HUES6 (cell line): ENCODE measurements at regions not wholly inside any gene's neighbourhood (a gene's known extent, or its start where the extent isn't known, plus 50 kb on each side); places are given as distances from the start of the nearest gene placed in this dataset.
"Not testable (repeated sequence)": the region's sequence is repeated elsewhere in the genome, so short reads cannot be mapped to it uniquely, and the experiment has no call there.

Experiments used
- H3K27ac ChIP-seq: 2 replicates; pipeline ENCODE4 v1.7.0; 2013; ENCODE audit warnings: low read depth, mild to moderate bottlenecking, low read length, inconsistent platforms
- H3K27me3 ChIP-seq: 2 replicates; pipeline ENCODE4 v1.6.1; 2013; ENCODE audit warnings: low read length; ENCODE audit not compliant: control insufficient read depth, insufficient read depth
- H3K36me3 ChIP-seq: 2 replicates; pipeline ENCODE4 v1.6.1; 2013; ENCODE audit warnings: low read length; ENCODE audit not compliant: control insufficient read depth, insufficient read depth
- H3K4me1 ChIP-seq: 2 replicates; pipeline ENCODE4 v1.6.1; 2013; ENCODE audit warnings: low read length; ENCODE audit not compliant: control insufficient read depth, insufficient read depth
- H3K4me3 ChIP-seq: 2 replicates; pipeline ENCODE4 v1.5.1; 2013; ENCODE audit warnings: low read depth, low read length
- H3K9ac ChIP-seq: one replicate; pipeline ENCODE4 v1.6.1; 2013; ENCODE audit warnings: mild to moderate bottlenecking, low read length
- H3K9me3 ChIP-seq: 2 replicates; pipeline ENCODE4 v1.6.1; 2013; ENCODE audit warnings: low read depth, low read length; ENCODE audit not compliant: control insufficient read depth, insufficient read depth

GRCh38 chr22:26769663-26770062 lies 112.3 kb downstream of the MIAT start:
- Histone ChIP-seq H3K27me3 (peaks cover 8% of the 10 kb centered on the region; the same call in 1 of the 2 replicates), H3K36me3 (no peaks in the 10 kb centered on the region), H3K4me1 (no peaks in the 10 kb centered on the region), H3K4me3 (no peak overlapping the region), H3K27ac (no peak overlapping the region), H3K9ac (no peak overlapping the region), H3K9me3 (peaks cover 10% of the 10 kb centered on the region)

GRCh38 chr22:26770624-26771023 lies 113.2 kb downstream of the MIAT start:
- no peak overlapping the region for H3K9ac ChIP-seq

GRCh38 chr22:26773054-26773453 lies 115.7 kb downstream of the MIAT start:
- H3K36me3 ChIP-seq, H3K4me3 ChIP-seq, H3K27ac ChIP-seq: not testable (repeated sequence)

More at GRCh38 chr22:26770624-26771023, 113.2 kb downstream of the MIAT start:
- H3K27me3 ChIP-seq = peaks cover 10% of the 10 kb centered on the region; the same call in 1 of the 2 replicates
- H3K36me3 ChIP-seq = no peaks in the 10 kb centered on the region
- H3K27ac ChIP-seq = no peak overlapping the region
- no peak overlapping the region for H3K4me3 ChIP-seq
- H3K4me1 ChIP-seq = no peaks in the 10 kb centered on the region
- H3K9me3 ChIP-seq = peaks cover 10% of the 10 kb centered on the region

GRCh38 chr22:26775394-26775793 lies 118.0 kb downstream of the MIAT start:
- Histone ChIP-seq H3K9me3 (peaks cover 11% of the 10 kb centered on the region), H3K27ac (no peak overlapping the region), H3K27me3 (peaks cover 45% of the 10 kb centered on the region), H3K4me3 (no peak overlapping the region), H3K4me1 (peaks cover 23% of the 10 kb centered on the region), H3K36me3 (peaks cover 8% of the 10 kb centered on the region; the same call in 1 of the 2 replicates), H3K9ac (no peak overlapping the region)

More at GRCh38 chr22:26773054-26773453, 115.7 kb downstream of the MIAT start:
- not testable (repeated sequence) for H3K9ac ChIP-seq, H3K9me3 ChIP-seq
- Histone ChIP-seq H3K27me3 (peaks cover 25% of the 10 kb centered on the region), H3K4me1 (peaks cover 17% of the 10 kb centered on the region)

- Histone ChIP-seq H3K9ac (peak overlapping the region; percentile 20), H3K27me3 (peaks cover 45% of the 10 kb centered on the region), H3K27ac (no peak overlapping the region), H3K9me3 (peaks cover 11% of the 10 kb centered on the region), H3K4me1 (peaks cover 23% of the 10 kb centered on the region), H3K4me3 (no peak overlapping the region), H3K36me3 (peaks cover 8% of the 10 kb centered on the region; the same call in 1 of the 2 replicates)
Observed at GRCh38 chr22:26777156-26777801, 119.9 kb downstream of the MIAT start.

GRCh38 chr22:26778372-26778771 lies 121.0 kb downstream of the MIAT start:
- Histone ChIP-seq H3K4me3 (no peak overlapping the region), H3K27ac (no peak overlapping the region), H3K36me3 (peaks cover 8% of the 10 kb centered on the region; the same call in 1 of the 2 replicates), H3K27me3 (peaks cover 49% of the 10 kb centered on the region), H3K9me3 (peaks cover 11% of the 10 kb centered on the region), H3K4me1 (peaks cover 24% of the 10 kb centered on the region), H3K9ac (no peak overlapping the region)

GRCh38 chr22:26779108-26779507 lies 121.7 kb downstream of the MIAT start:
- Histone ChIP-seq H3K27me3 (peaks cover 51% of the 10 kb centered on the region), H3K9ac (no peak overlapping the region), H3K9me3 (peaks cover 11% of the 10 kb centered on the region), H3K4me3 (no peak overlapping the region), H3K36me3 (peaks cover 8% of the 10 kb centered on the region; the same call in 1 of the 2 replicates), H3K27ac (no peak overlapping the region), H3K4me1 (peaks cover 31% of the 10 kb centered on the region)

GRCh38 chr22:26779929-26780328 lies 122.5 kb downstream of the MIAT start:
- H3K27ac ChIP-seq = no peak overlapping the region
- peaks cover 11% of the 10 kb centered on the region for H3K9me3 ChIP-seq
- H3K9ac ChIP-seq = no peak overlapping the region
- peaks cover 43% of the 10 kb centered on the region for H3K27me3 ChIP-seq
- peaks cover 36% of the 10 kb centered on the region for H3K4me1 ChIP-seq
- H3K36me3 ChIP-seq = peaks cover 8% of the 10 kb centered on the region; the same call in 1 of the 2 replicates
- H3K4me3 ChIP-seq = no peak overlapping the region

- H3K4me3 ChIP-seq = no peak overlapping the region
- peaks cover 8% of the 10 kb centered on the region; the same call in 1 of the 2 replicates for H3K36me3 ChIP-seq
- no peak overlapping the region for H3K27ac ChIP-seq
- H3K27me3 ChIP-seq = peaks cover 43% of the 10 kb centered on the region
- no peak overlapping the region for H3K9ac ChIP-seq
- peaks cover 40% of the 10 kb centered on the region for H3K4me1 ChIP-seq
- H3K9me3 ChIP-seq = peaks cover 11% of the 10 kb centered on the region
Observed at GRCh38 chr22:26780521-26780920, 123.1 kb downstream of the MIAT start.

GRCh38 chr22:26781062-26781461 lies 123.7 kb downstream of the MIAT start:
- H3K27me3 ChIP-seq = peaks cover 41% of the 10 kb centered on the region
- H3K9me3 ChIP-seq = peaks cover 9% of the 10 kb centered on the region
- H3K4me3 ChIP-seq = no peak overlapping the region
- peaks cover 40% of the 10 kb centered on the region for H3K4me1 ChIP-seq
- no peak overlapping the region for H3K9ac ChIP-seq
- peaks cover 8% of the 10 kb centered on the region; the same call in 1 of the 2 replicates for H3K36me3 ChIP-seq
- H3K27ac ChIP-seq = no peak overlapping the region

GRCh38 chr22:26781596-26781995 lies 124.2 kb downstream of the MIAT start:
- peaks cover 37% of the 10 kb centered on the region for H3K4me1 ChIP-seq
- no peak overlapping the region for H3K9ac ChIP-seq
- peaks cover 36% of the 10 kb centered on the region for H3K27me3 ChIP-seq
- no peak overlapping the region for H3K27ac ChIP-seq
- H3K9me3 ChIP-seq = peaks cover 9% of the 10 kb centered on the region
- peaks cover 8% of the 10 kb centered on the region; the same call in 1 of the 2 replicates for H3K36me3 ChIP-seq
- H3K4me3 ChIP-seq = no peak overlapping the region
